ENCODE measurements at regions not wholly inside any gene's neighbourhood (a gene's known extent, or its start where the extent isn't known, plus 50 kb on each side); places are given as distances from the start of the nearest gene placed in this dataset.

DNA sequence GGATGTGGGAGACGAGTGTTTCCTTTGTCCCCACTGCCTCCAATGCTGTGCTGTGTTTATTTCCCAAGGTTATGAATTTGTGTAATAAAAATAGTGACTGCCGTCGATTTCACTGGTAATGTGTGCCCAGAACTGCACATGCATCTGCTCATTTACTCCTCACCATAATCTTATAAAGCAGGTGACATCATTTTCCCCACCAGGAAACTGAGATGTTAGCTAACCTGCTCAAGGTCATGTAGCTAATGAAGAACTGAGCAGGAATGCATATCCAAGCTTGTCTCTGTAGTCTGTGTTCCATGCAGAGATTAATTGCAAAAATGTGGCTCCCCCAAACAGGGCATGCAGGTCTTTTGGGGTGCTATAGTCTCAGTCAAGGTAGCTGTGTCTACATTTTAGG lies 224.4 kb downstream of the TENT4A start:
- no peak for DNase-seq

- no peak for DNase-seq
Measured at GRCh38 chr5:6941631-6942030, 228.4 kb downstream of the TENT4A start.

- no peak for DNase-seq
Measured at GRCh38 chr5:6943197-6944112, 230.2 kb downstream of the TENT4A start.

GRCh38 chr5:6948562-6948961 lies 235.3 kb downstream of the TENT4A start:
- DNase-seq, result no peak

DNA sequence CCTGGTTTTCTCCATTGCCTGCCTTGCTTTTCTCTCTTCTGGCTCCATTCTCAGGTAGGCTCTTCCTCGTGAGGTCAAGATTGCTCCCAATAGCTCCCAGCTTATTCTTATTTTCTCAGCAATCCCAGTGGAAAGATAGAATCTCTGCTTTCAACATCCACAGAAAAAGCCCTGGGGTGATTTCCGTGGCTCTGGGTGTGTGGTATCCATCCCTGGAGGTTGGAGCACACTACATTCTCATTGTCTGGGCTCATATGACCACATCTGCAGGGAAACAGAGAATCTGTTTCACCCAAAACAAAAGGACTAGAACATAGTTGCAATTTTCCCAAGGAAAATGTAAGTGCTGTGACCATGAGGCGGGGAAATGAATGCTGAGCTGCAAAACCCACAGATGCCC lies 236.0 kb downstream of the TENT4A start:
- DNase-seq, result no peak

DNA sequence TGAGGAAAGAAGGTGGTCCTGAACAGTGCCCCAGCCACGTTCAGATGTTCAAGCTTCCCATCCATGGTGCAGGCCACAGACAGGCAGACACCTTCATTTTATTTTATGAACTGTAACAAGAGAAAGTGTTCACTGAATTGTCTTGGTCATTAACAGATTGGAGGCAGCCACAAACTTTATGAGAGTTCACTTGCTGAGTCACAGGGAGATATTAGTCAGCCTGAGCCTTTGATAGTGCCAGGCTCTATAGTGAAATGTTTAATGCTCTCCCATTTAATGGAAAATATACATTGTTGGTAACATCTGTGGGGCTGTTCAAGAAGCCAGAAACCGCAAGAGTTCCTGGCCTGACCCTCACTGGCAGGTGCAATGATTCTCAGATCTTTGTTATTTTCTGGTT lies 237.0 kb downstream of the TENT4A start:
- no peak for DNase-seq

GRCh38 chr5:6950860-6951259 lies 237.6 kb downstream of the TENT4A start:
- DNase-seq, result no peak

DNA sequence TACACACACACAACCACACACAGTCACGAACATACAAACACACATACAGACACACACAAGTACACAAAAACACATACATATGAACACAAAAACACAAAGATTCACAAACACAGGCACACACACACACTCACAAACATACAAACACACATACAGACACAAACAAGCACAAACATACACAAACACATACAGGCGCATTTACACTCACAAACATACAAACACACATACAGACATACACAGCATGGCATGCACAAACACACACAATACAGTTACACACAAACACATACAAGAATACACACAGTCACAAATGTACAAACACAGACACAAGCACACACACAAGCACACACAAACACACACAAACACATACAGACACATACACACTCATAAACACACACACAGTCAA lies 247.9 kb downstream of the TENT4A start:
- DNase-seq, result no peak

GRCh38 chr5:6961837-6962635 lies 248.8 kb downstream of the TENT4A start:
- no peak for DNase-seq

GRCh38 chr5:6976971-6977370 lies 263.7 kb downstream of the TENT4A start:
- DNase-seq, result no peak

GRCh38 chr5:6979061-6979460 lies 265.8 kb downstream of the TENT4A start:
- DNase-seq, result no peak

DNA sequence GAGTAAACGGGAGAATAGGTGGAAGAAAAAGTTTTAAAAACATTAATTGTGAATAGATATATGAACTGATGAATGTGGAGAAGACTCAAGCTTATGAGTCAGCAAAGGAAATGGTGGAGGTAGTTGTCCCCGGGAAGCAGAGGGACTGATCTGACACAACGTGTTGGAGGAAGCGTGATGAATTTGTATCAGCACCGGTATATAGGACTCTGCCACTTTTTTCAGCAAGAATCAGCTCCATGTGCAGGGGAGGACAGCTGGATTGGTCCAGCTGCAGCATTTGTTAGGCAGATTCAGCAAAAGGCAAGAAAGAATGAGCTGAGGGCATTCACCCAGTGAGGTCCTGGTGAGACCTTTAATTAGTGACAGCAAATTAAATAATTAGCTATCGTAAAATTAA lies 276.0 kb downstream of the TENT4A start:
- no peak for DNase-seq

DNA sequence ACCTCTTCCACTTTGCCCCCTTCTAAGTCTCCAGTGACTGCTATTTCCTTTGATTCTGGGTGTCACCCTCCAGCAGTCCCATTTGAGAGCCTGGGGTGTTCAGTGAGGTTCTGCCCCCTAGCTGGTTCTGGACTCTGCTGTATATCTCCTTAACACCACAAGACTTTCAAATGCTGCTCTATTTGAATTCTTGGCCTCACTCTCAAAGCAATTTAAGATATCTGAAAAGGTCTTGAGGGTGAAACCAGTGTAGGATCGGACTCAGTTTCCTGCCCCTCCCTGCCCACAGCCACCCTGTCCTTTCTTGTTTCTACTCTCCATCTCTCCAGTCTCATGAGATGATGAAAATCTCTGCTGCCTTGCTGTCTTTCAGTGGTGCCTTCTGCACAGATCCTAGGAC lies 280.9 kb downstream of the TENT4A start:
- DNase-seq, result no peak

- DNase-seq, result no peak
Measured at GRCh38 chr5:6995115-6995514, 281.9 kb downstream of the TENT4A start.

GRCh38 chr5:7000310-7000709 lies 287.1 kb downstream of the TENT4A start:
- DNase-seq, result no peak

DNA sequence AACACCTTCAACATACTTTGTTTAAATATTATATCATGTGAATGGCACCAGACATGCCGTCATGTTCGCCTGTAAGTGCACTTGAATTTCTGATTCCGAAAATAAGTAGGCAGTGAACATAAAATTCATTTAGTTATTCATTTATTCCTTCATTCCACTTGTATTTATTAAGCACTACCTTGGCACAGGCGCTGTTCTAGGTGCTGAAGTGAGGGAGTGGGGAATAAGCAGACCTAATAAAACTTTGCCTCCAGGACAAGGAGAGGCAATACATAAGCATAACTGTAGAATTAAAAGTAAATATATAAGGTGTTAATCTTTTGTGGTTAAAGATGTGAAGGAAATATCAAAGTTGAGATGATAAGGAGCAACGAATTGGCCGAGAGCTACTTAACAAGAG lies 297.4 kb downstream of the TENT4A start:
- DNase-seq, result no peak

DNA sequence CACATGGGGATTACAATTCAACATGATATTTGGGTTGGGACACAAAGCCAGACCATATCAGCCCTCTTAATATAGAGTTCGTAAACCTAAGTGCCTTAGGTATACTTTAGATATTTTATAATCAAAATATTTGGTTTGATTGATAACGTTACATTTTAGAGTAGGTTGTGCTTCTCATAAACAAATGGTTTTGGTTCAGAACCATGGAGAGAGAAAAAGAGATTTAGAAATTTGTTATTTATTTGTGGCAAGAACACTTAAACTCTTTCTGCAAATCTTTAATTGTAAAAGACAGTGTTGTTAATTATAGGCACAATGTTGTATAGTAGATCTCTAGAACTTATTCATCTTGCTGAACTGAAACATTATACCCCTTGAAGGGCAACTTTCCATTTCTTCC lies 298.8 kb downstream of the TENT4A start:
- no peak for DNase-seq

DNA sequence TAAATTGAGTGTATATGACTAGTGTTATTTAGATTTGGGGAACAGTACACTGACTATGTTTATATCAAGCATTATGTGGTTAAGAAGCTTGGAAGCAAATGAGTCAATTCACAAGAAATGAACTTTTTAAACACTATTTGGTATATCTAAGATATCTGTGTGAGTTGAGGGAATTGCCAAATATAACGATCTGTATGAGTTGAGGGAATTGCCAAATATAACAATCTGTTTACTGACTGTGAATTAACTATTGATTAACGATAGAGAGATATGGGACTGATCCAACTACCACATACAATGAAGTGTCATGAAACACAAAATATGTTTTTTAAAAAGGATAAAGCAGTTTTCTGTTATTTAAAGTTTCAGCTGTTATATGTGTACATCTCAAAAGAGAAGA lies 301.4 kb downstream of the TENT4A start:
- DNase-seq, result no peak

DNA sequence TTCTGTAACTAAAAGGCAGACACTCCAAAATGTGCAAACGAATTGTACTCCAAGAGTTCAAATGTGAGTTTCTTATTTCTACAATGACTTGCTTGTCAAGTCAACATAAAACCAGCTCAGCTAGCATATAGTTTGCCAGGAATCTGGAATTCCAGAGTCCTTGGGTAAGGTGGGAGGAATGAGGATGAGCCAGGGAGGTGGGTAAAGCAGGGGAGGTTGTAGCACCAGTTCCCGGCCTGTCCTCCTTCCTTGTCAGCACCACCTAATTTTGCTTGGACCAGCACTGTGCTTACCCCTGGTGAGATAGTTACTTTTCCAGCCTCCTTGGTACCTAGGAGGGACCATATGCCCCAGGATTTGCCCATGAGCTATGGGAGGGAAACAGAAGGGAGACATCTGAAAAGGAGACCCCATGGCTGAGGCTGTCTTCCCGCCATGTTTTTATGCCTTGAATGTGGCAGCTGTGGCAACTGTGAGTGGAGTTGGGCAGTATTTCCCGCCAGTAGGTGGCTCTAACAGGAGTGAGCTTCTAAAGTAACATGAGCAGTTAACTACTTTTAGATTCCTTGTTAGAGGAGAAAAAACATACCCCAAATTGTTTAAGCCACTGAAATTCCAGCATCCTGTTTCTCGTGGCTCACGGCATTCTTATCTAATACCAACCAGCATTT lies 302.5 kb downstream of the TENT4A start:
- DNase-seq, result no peak

DNA sequence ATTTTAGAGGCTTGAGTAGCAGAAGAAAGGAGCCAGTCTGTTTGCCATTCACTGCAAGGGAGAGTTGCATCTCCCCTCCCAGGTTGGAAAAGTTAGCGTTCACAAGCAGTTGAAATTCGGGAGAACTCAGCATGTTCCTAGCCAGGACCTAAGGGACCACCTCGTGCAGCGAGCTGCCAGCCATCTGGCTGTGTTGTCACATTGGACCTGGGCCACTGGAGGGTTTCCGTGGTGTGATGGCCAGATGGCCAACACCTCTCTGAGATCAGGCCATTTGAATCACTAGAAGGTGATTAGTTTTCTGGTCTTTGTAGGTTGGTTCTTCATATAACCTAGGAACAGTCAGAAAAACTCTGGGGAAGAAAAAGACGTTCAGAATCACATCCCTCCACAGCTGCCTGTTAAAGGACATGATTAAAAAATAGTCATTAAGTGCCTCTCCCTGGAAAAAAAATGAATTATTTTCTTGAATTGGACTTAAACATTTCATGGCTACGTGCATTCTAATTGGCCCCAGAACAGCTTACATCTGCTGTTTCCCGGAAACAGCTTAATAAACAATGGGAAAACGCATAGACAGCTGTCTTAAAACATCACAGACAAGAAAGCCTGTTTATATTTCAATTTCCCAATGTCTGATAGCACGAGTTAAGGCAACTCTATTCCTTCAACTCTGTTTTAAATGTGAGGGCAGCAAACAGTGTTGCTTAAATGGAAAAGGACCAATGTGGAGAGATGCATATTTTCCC lies 303.9 kb downstream of the TENT4A start:
- DNase-seq, result no peak

- no peak for DNase-seq
Measured at GRCh38 chr5:7018198-7018597, 305.0 kb downstream of the TENT4A start.

GRCh38 chr5:7018601-7019000 lies 305.4 kb downstream of the TENT4A start:
- no peak for DNase-seq

Measured in CD4-positive, alpha-beta T cell treated with Interferon alpha-2 for 1 hour (primary cell).